Body of pancreas (tissue), 4 donors: ENCODE measurements at regions not wholly inside any gene's neighbourhood (a gene's known extent, or its start where the extent isn't known, plus 50 kb on each side); places are given as distances from the start of the nearest gene placed in this dataset.

Source experiments
- POLR2A ChIP-seq, 3 donors: fragments of 450-650 bp; IDR thresholded peaks; one replicate each; pipeline ENCODE4 v1.6.1; 2016; ENCODE audit warnings: antibody characterized with exemption in 3 of 3, mild to moderate bottlenecking in 2 of 3
- TF ChIP-seq, protein P1 (sequence below), 7 experiments: fragments of 450-650 bp in 4 of 7; fragments of 200-600 bp in 3 of 7; sonication (generic) in 3 of 7; IDR thresholded peaks; one replicate each; pipeline ENCODE4 v1.5.1; 2016 to 2019; ENCODE audit warnings: antibody characterized with exemption in 7 of 7

GRCh38 chr4:175371091-175371490 lies 441.0 kb downstream of the GPM6A start:
- TF ChIP-seq, protein P1, sequence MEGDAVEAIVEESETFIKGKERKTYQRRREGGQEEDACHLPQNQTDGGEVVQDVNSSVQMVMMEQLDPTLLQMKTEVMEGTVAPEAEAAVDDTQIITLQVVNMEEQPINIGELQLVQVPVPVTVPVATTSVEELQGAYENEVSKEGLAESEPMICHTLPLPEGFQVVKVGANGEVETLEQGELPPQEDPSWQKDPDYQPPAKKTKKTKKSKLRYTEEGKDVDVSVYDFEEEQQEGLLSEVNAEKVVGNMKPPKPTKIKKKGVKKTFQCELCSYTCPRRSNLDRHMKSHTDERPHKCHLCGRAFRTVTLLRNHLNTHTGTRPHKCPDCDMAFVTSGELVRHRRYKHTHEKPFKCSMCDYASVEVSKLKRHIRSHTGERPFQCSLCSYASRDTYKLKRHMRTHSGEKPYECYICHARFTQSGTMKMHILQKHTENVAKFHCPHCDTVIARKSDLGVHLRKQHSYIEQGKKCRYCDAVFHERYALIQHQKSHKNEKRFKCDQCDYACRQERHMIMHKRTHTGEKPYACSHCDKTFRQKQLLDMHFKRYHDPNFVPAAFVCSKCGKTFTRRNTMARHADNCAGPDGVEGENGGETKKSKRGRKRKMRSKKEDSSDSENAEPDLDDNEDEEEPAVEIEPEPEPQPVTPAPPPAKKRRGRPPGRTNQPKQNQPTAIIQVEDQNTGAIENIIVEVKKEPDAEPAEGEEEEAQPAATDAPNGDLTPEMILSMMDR (IDR thresholded peaks at IDR 0.05) = no peak
- no peak for TF ChIP-seq POLR2A (IDR thresholded peaks at IDR 0.05)
